ENCODE measurements at regions not wholly inside any gene's neighbourhood (a gene's known extent, or its start where the extent isn't known, plus 50 kb on each side); places are given as distances from the start of the nearest gene placed in this dataset.

DNA sequence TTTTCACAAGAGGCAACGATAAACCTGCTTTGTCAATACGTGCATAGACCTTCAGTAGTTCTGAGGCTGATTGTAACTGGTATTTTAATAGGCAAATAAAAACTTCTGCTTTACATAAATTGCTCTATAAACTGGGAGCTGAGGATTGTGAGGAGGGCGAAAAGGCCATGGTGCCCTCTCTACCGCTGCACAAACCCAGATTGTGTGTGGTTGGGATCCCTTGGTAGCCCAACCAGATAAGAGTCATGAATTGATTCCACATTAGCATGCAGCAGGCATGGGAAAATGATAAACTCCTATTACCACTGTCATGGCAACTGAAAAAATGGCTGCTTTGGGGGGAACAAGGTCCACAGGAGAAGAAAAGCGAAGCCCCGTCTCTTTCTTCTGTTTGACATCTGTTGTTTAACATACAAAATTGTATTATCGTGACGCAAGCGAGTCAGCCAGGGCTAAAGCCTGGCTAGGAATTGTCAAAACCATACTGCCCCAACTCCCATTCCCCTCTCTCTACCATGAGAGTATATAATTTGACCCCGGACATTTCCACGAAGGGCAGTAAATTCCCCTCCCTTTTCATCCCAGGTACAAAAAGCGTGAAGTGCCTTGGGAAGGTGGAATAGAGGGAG is 157.8 kb upstream of the SALL4 start:
- Histone ChIP-seq H3K36me3 (ENCODE audit: low read depth) (no peaks in the 10 kb centered on the region), H3K27me3 (ENCODE audit: insufficient read depth, poor library complexity, severe bottlenecking) (no peaks in the 10 kb centered on the region), H3K4me3 (ENCODE audit: severe bottlenecking) (no peak overlapping the region), H3K9me3 (ENCODE audit: severe bottlenecking) (no peaks in the 10 kb centered on the region), H3K27ac (ENCODE audit: poor library complexity, severe bottlenecking) (no peak overlapping the region), H3K4me1 (ENCODE audit: insufficient read depth, poor library complexity, severe bottlenecking) (peaks cover 36% of the 10 kb centered on the region)
- DNase-seq (ENCODE audit: low spot score) (no peak), ATAC-seq (ENCODE audit: low read depth) (no peak)
- TF ChIP-seq, protein P1, sequence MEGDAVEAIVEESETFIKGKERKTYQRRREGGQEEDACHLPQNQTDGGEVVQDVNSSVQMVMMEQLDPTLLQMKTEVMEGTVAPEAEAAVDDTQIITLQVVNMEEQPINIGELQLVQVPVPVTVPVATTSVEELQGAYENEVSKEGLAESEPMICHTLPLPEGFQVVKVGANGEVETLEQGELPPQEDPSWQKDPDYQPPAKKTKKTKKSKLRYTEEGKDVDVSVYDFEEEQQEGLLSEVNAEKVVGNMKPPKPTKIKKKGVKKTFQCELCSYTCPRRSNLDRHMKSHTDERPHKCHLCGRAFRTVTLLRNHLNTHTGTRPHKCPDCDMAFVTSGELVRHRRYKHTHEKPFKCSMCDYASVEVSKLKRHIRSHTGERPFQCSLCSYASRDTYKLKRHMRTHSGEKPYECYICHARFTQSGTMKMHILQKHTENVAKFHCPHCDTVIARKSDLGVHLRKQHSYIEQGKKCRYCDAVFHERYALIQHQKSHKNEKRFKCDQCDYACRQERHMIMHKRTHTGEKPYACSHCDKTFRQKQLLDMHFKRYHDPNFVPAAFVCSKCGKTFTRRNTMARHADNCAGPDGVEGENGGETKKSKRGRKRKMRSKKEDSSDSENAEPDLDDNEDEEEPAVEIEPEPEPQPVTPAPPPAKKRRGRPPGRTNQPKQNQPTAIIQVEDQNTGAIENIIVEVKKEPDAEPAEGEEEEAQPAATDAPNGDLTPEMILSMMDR (IDR thresholded peaks at IDR 0.05; ENCODE audit: poor library complexity, severe bottlenecking): no peak

DNA sequence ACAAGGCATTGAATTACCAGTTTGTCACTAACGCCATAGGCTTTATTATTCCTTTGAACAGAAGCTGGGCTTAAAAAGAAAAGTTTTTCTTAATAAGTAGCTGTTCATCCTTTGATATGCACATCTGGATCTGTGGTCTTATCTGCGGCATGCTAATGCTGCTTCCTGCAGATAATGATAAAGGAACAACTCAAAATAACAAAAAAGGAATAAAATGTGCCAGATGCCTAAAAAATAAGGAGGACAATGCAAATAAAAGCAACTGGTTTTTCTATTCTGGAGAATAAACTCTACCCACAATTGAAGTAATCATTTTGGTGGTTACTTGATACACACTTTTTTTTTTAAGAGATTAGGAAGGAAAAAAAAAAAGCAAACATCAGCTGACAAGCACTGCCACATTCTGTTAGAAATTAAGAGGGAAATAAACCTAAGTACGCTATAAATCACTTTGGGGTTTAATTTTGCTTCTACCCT is 156.8 kb upstream of the SALL4 start:
- Histone ChIP-seq H3K36me3 (ENCODE audit: low read depth) (no peaks in the 10 kb centered on the region), H3K9me3 (ENCODE audit: severe bottlenecking) (no peaks in the 10 kb centered on the region), H3K27me3 (ENCODE audit: insufficient read depth, poor library complexity, severe bottlenecking) (no peaks in the 10 kb centered on the region), H3K4me1 (ENCODE audit: insufficient read depth, poor library complexity, severe bottlenecking) (peaks cover 36% of the 10 kb centered on the region), H3K4me3 (ENCODE audit: severe bottlenecking) (no peak overlapping the region), H3K27ac (ENCODE audit: poor library complexity, severe bottlenecking) (no peak overlapping the region)
- ATAC-seq (ENCODE audit: low read depth): no peak
- TF ChIP-seq, protein P1 (IDR thresholded peaks at IDR 0.05; ENCODE audit: poor library complexity, severe bottlenecking): no peak
- DNase-seq (ENCODE audit: low spot score): no peak

DNA sequence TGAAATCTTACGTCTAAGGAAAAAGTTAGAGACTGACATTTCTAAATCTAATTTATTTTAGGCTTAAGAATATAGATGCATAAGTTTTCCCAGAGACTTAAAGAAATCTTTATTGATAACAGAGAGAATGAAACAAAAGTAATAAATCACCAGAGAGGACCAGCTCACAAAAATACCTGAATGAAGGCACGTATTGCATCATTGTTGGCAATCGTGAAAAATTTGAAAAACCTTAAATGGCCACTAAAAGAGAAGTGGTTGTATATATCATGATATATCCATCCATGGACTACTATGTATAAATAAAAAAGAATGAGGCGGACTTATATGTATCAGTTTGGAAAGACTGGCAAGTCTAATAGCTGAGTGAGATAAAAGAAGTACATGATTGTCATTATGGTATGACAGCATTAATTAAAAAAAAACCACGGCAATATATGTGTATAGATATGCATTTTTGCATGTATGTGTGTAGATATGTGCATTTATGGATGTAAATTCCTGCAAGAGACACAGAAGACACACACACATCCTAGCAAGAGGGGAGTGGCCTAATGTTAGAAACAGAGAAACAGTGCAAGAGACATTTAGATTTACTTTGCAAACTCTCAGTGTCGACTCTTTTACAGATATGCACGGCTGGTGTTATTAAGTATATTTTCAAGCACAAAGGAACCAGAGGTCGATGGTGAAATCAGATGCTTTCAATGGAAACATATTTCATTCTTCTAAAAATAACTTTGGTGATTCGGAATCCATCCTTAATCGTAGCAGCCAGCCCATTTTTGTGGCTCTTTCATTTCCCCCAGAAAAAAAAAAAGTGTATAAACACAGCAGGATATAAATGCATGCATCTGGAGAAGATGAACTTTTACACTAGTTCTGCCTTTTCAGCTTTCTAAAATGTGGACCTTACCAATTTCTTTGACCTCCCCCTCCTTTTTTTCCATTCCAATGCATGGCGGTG is 156.1 kb upstream of the SALL4 start:
- TF ChIP-seq, protein P1 (IDR thresholded peaks at IDR 0.05; ENCODE audit: poor library complexity, severe bottlenecking): no peak
- Histone ChIP-seq H3K4me3 (ENCODE audit: severe bottlenecking) (no peak overlapping the region), H3K27ac (ENCODE audit: poor library complexity, severe bottlenecking) (peak overlapping the region; percentile 79), H3K27me3 (ENCODE audit: insufficient read depth, poor library complexity, severe bottlenecking) (no peaks in the 10 kb centered on the region), H3K9me3 (ENCODE audit: severe bottlenecking) (no peaks in the 10 kb centered on the region), H3K36me3 (ENCODE audit: low read depth) (no peaks in the 10 kb centered on the region), H3K4me1 (ENCODE audit: insufficient read depth, poor library complexity, severe bottlenecking) (peaks cover 36% of the 10 kb centered on the region)
- DNase-seq (ENCODE audit: low spot score) (no peak), ATAC-seq (ENCODE audit: low read depth) (no peak)

DNA sequence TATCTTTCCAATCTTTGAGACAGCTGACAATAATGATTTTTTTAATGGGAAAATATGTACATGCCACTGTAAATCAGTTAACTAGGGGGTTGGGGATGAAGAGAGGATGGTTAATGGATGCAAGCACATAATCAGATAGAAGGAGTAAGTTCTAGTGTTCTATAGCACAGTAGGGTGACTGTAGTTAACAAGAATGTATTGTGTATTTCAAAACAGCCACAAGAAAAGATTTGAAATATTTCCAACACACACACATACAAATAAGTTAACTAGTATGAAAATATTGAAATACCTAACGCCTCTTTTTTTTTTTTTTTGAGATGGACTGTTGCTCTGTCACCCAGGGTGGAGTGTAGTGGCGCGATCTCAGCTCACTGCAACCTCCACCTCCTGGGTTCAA is 153.4 kb upstream of the SALL4 start:
- H3K9me3 ChIP-seq (ENCODE audit: severe bottlenecking): no peaks in the 10 kb centered on the region
- TF ChIP-seq, protein P1 (IDR thresholded peaks at IDR 0.05; ENCODE audit: poor library complexity, severe bottlenecking): no peak
- no peak overlapping the region for H3K4me3 ChIP-seq (ENCODE audit: severe bottlenecking)
- H3K27ac ChIP-seq (ENCODE audit: poor library complexity, severe bottlenecking): peak overlapping the region; percentile 79
- no peaks in the 10 kb centered on the region for H3K36me3 ChIP-seq (ENCODE audit: low read depth)
- H3K4me1 ChIP-seq (ENCODE audit: insufficient read depth, poor library complexity, severe bottlenecking): peaks cover 36% of the 10 kb centered on the region
- DNase-seq (ENCODE audit: low spot score) (no peak), ATAC-seq (ENCODE audit: low read depth) (peak; percentile 52)
- H3K27me3 ChIP-seq (ENCODE audit: insufficient read depth, poor library complexity, severe bottlenecking): no peaks in the 10 kb centered on the region
